GM12872 (cell line): ENCODE measurements at regions not wholly inside any gene's neighbourhood (a gene's known extent, or its start where the extent isn't known, plus 50 kb on each side); places are given as distances from the start of the nearest gene placed in this dataset.

Experiments
- TF ChIP-seq, protein P1 (sequence below): IDR thresholded peaks from 3 replicates; pipeline ENCODE4 v1.5.1; 2011; ENCODE audit warnings: low read depth, mild to moderate bottlenecking, low read length, moderate library complexity; ENCODE audit not compliant: insufficient read depth

DNA sequence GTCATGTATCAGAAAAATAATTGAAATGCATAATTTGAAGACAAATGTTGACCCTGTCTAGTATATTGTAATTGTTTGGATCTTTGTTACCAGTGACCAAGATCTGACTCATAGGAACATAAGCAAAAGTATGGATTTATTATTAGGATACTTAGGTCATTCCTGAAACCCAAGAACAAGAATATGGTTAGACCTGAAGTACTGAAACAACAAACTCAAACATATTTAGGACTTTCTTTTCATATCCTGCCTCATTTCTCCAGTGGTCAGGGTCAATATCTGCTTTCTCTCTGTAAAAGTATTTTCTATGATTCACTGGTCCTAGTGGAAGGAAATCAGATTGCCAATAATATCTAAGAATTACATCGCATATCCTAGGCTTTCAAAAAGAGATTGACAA lies 1937.1 kb upstream of the WWC1 start:
- TF ChIP-seq, protein P1, sequence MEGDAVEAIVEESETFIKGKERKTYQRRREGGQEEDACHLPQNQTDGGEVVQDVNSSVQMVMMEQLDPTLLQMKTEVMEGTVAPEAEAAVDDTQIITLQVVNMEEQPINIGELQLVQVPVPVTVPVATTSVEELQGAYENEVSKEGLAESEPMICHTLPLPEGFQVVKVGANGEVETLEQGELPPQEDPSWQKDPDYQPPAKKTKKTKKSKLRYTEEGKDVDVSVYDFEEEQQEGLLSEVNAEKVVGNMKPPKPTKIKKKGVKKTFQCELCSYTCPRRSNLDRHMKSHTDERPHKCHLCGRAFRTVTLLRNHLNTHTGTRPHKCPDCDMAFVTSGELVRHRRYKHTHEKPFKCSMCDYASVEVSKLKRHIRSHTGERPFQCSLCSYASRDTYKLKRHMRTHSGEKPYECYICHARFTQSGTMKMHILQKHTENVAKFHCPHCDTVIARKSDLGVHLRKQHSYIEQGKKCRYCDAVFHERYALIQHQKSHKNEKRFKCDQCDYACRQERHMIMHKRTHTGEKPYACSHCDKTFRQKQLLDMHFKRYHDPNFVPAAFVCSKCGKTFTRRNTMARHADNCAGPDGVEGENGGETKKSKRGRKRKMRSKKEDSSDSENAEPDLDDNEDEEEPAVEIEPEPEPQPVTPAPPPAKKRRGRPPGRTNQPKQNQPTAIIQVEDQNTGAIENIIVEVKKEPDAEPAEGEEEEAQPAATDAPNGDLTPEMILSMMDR: no peak

DNA sequence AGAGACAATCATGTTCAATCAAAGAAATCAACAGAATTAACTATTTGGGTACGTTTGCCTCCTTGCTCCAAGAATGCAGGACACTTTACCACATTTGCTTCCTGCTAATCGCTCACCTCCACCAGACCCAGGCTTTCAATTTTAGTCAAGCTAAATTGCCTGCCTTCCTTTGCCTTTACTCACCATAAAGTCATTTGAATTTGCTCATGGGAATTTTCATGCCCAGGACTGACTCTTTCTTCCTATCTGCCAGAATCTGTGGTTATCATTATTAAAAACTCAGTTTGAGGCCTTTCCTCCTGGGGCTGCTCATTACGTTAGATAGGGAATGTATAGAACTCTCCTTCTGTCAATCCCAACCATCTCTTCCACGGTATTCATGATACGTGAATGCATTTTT lies 1935.3 kb upstream of the WWC1 start:
- TF ChIP-seq, protein P1: no peak

DNA sequence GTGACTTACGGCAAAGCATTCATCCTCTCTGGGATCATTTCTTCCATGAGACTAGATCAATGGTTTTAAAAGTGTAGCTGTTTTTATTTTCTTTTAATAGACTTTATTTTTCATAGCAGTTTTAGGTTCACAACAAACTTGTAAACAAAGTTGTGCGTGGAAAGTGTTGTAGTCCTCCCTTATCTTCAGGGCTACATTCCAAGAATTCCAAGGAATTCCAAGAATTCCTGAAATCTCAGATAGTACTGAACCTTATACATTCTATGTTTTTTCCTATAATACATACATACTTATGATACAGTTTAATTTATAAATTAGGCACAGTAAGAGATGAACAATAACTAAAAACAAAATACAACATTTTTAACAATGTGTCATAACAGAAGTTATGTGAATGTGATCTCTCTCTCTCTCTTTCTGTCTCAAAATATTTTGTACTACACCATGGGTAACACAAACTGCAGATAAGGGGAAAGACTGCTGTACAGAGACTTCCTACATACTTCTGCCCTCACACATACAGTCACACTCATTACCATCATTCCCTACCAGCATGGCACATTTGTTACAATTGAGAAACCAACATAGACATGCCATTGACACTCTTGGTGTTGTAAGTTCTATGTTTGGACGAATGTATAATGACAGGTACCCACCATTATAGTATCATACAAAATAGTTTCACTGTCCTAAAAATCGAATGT lies 1933.2 kb upstream of the WWC1 start:
- TF ChIP-seq, protein P1: no peak

DNA sequence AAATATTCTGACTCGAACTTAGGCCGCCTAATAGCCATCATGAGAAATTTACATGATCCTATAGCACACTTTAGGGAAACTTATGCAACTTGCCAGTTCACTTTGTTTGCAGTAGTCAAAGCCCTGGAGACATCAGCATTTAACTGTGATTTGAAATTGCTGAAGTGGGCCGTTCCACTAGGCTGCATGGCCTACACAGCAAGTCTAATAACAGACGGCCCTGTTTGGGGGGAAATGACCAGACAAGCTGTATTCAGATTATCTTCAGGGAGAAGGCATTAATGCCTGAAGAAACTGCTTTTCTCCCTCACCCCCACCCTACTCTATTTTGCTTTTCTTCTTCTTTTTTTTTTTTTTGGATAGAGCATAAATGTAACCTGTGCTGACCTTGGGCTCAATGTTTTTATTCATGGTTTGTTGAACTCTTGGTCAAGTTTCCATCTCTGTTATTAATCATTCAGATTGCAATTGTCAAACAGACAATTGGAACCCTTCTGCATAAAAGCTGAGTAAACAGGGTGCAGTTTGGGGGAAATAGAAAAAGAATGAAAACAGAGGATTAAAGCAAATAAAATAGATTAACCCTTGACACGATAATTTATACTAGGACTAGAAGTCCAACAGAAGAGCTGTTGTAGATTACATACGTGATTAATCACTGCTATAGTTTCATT lies 1928.2 kb upstream of the WWC1 start:
- TF ChIP-seq, protein P1: no peak

DNA sequence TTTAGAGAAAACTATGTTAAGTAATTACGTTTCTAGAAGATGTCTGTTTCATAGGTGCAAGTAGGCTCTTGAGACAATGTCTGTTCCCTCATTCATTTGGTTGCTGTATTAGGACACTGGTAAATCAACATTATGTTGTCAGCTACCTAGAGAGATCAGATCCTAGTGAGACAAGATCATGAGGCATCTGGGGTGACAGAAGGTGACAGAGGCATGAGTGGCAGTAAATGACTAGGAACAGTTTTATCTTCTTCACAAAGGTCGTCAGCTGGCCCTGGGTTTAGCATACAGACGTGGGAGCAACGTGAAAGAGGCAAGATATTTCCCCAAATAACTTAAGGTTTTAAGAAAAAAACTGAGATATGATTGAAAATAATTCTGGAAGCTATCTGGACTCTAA lies 1926.3 kb upstream of the WWC1 start:
- TF ChIP-seq, protein P1: no peak

DNA sequence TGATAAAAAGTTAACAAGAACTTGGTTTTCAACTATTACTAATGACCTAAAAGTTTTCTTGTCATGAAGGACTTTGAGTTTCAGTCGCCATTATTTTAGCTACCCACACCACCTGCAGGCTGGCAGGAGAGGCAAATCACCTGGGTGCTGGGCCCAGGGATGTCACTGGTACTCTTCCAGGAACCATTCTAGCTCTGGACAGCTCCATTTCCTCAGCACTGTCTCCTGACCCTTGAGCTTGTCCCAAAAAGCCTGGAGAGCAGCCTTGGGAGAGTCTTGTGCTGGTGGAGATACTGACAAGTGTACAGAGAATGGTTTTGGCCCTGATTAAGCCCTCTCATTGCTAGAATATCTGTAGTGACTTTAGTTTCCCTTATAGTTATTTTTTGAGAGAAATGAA lies 1924.1 kb upstream of the WWC1 start:
- TF ChIP-seq, protein P1: no peak

DNA sequence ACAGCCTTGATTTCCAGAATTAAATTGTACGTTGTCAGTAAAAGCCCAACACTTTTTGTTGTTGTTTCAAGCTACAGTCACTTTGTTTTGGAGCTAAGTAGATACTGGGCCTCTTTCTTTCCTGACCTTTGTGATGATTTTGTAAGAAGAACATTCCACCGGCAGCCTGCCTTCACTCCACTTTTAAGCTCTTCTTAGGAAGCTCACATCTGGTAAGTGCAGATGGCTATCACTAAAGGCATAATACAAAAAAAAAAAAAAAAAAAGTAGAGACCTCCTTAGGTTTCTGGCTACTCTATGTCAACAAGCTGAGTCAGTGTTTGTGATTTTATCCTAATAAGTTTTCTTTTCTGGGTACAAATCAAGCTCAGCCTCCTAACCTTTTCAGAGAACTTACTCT lies 1922.1 kb upstream of the WWC1 start:
- TF ChIP-seq, protein P1: no peak
